Adrenal gland (tissue), 9 donors: ENCODE measurements at regions not wholly inside any gene's neighbourhood (a gene's known extent, or its start where the extent isn't known, plus 50 kb on each side); places are given as distances from the start of the nearest gene placed in this dataset.

ENCODE experiments used
- DNase-seq, 7 donors: peaks; one replicate each; pipeline ENCODE4 v3.0.0-alpha.2; 2019 to 2020
- H3K27ac ChIP-seq, 5 donors: fragments of 200-600 bp; sonication (generic) in 4 of 5; 1 replicate in 3 of 5; 2 replicates in 2 of 5; pipeline versions ENCODE4 v1.5.1 to v1.8.0; 2016 to 2020; ENCODE audit warnings: mild to moderate bottlenecking in 1 of 5
- H3K27me3 ChIP-seq: fragments of 200-600 bp; 2 replicates; pipeline ENCODE4 v1.8.0; 2021
- H3K36me3 ChIP-seq, 2 donors: fragments of 200-600 bp; replicated peaks in 1 of 2; 1 replicate in 1 of 2; 2 replicates in 1 of 2; pipeline versions ENCODE4 v1.5.1 to v1.8.0; 2018 to 2022
- H3K4me1 ChIP-seq, 2 donors: fragments of 200-600 bp; replicated peaks in 1 of 2; 1 replicate in 1 of 2; 2 replicates in 1 of 2; pipeline versions ENCODE4 v1.5.1 to v1.8.0; 2018 to 2021
- H3K4me3 ChIP-seq, 4 donors: fragments of 200-600 bp; sonication (generic) in 3 of 4; one replicate each; pipeline ENCODE4 v1.5.1; 2016 to 2018
- H3K9me3 ChIP-seq, 3 donors: fragments of 200-600 bp; sonication (generic) in 1 of 3; replicated peaks in 1 of 3; 1 replicate in 2 of 3; 2 replicates in 1 of 3; pipeline versions ENCODE4 v1.5.1 to v1.8.0; 2016 to 2021
- POLR2A ChIP-seq, 2 donors: fragments of 450-650 bp; IDR thresholded peaks; one replicate each; pipeline ENCODE4 v1.6.1; 2017; ENCODE audit warnings: antibody characterized with exemption in 2 of 2, mild to moderate bottlenecking in 2 of 2, moderate library complexity in 1 of 2
- WGBS, 4 donors: extraction: QIAGEN DNeasy Blood & Tissue Kit in 2 of 4; methylation state at CpG; one replicate each; pipeline versions ENCODE4 v1.1.5 to v1.1.7; 2013 to 2017; 5-methylcytosine and 5-hydroxymethylcytosine counted together
- intact Hi-C, 2 donors: fragments of 100-400 bp; cut with DNase I; formaldehyde crosslinking; loops; one replicate each; pipeline versions ENCODE4 v1.14.1 to v1.15.0; 2022 to 2023
- TF ChIP-seq, protein P1 (sequence below), 6 experiments: fragments of 450-650 bp in 4 of 6; fragments of 200-600 bp in 2 of 6; sonication (generic) in 1 of 6; IDR thresholded peaks; 1 replicate in 5 of 6; 2 replicates in 1 of 6; pipeline versions ENCODE4 v1.5.1 to v1.8.0; 2016 to 2021; ENCODE audit warnings: antibody characterized with exemption in 6 of 6, mild to moderate bottlenecking in 2 of 6, moderate library complexity in 1 of 6
- donor health status: healthy with polysubstance abuse.
- donor health status: Bipolar disorder and iron deficiency.
- donor health status: DM: yes; HTN: yes; CAD: no.
- donor health status: DM: no; HTN: no; CAD: no.
- donor health status: DM: no; HTN: no; CAD: no.

GRCh38 chr7:98679741-98680140, 62.7 kb downstream of the NPTX2 start:
- Histone ChIP-seq H3K9me3 (no peaks in the 10 kb centered on the region), H3K27ac (no peak overlapping the region), H3K36me3 (no peaks in the 10 kb centered on the region), H3K27me3 (peaks cover 7% of the 10 kb centered on the region), H3K4me1 (no peaks in the 10 kb centered on the region), H3K4me3 (no peak overlapping the region)
- no peak for DNase-seq
- intact Hi-C loops, result no loop called here
- 23 to 97% (median 82%) methylated on average over 3 of the region's 3 CpGs for WGBS, 4 donors
- TF ChIP-seq, protein P1, sequence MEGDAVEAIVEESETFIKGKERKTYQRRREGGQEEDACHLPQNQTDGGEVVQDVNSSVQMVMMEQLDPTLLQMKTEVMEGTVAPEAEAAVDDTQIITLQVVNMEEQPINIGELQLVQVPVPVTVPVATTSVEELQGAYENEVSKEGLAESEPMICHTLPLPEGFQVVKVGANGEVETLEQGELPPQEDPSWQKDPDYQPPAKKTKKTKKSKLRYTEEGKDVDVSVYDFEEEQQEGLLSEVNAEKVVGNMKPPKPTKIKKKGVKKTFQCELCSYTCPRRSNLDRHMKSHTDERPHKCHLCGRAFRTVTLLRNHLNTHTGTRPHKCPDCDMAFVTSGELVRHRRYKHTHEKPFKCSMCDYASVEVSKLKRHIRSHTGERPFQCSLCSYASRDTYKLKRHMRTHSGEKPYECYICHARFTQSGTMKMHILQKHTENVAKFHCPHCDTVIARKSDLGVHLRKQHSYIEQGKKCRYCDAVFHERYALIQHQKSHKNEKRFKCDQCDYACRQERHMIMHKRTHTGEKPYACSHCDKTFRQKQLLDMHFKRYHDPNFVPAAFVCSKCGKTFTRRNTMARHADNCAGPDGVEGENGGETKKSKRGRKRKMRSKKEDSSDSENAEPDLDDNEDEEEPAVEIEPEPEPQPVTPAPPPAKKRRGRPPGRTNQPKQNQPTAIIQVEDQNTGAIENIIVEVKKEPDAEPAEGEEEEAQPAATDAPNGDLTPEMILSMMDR (IDR thresholded peaks at IDR 0.05), result no peak
- no peak for TF ChIP-seq POLR2A (IDR thresholded peaks at IDR 0.05)

DNA sequence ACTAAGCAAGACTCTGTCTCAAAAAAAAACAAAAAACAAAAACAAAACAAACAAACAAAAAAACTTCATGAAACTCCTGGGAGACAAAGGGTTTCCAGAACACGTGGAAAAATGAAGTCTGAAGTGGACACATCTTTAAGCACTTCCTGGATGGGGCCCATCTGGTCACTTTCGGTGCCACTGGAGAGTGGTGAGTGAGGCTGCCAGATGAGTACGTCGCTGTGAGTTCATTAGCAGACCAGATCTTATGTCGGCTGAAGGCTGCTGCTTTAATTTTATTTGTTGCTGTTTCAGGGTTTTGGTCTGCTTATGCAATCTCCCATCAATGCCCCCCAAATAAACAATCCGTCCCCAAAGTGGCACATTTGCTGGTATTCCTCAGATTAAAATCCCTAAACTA, 64.4 kb downstream of the NPTX2 start:
- H3K36me3 ChIP-seq, result no peaks in the 10 kb centered on the region
- no peaks in the 10 kb centered on the region for H3K9me3 ChIP-seq
- H3K4me1 ChIP-seq, result no peaks in the 10 kb centered on the region
- no peak for DNase-seq
- intact Hi-C loops, result no loop called here
- TF ChIP-seq, protein P1 (IDR thresholded peaks at IDR 0.05), result no peak
- no peak for TF ChIP-seq POLR2A (IDR thresholded peaks at IDR 0.05)
- 36 to 55% (median 50%) methylated on average over 6 of the region's 6 CpGs for WGBS, 4 donors
- H3K4me3 ChIP-seq, result no peak overlapping the region
- H3K27ac ChIP-seq, result no peak overlapping the region
- H3K27me3 ChIP-seq, result peaks cover 7% of the 10 kb centered on the region

GRCh38 chr7:98681951-98682350, 64.9 kb downstream of the NPTX2 start:
- DNase-seq, result no peak
- H3K27ac ChIP-seq, result no peak overlapping the region
- H3K36me3 ChIP-seq, result no peaks in the 10 kb centered on the region
- TF ChIP-seq, protein P1 (IDR thresholded peaks at IDR 0.05), result no peak
- no peak for TF ChIP-seq POLR2A (IDR thresholded peaks at IDR 0.05)
- no peaks in the 10 kb centered on the region for H3K4me1 ChIP-seq
- WGBS, 4 donors, result 39 to 60% (median 56%) methylated on average over 13 to 15 of the region's 15 CpGs
- no peaks in the 10 kb centered on the region for H3K9me3 ChIP-seq
- intact Hi-C loops, result no loop called here
- peaks cover 7% of the 10 kb centered on the region for H3K27me3 ChIP-seq
- H3K4me3 ChIP-seq, result no peak overlapping the region

DNA sequence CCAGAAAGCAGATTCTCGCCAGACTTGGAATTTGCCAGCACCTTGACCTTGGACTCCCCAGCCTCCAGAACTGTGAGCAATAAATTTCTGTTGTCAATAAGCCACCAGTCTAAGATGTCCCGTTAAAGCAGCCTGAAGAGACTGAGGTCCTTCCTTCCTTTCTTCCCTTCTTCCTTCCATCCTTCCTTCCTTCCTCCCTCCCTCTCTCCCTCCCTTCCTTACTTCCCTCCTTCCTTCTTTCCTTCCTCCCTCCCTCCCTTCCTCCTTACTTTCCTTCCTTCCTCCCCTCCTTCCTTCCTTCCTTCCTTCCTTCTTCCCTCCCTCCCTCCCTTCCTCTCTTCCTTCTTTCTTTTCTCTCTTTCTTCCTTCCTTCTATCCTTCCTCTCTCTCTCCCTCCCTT, 66.4 kb downstream of the NPTX2 start:
- intact Hi-C loops, result no loop called here
- Histone ChIP-seq H3K27me3 (peaks cover 7% of the 10 kb centered on the region), H3K36me3 (no peaks in the 10 kb centered on the region), H3K4me1 (no peaks in the 10 kb centered on the region), H3K27ac (no peak overlapping the region), H3K4me3 (no peak overlapping the region), H3K9me3 (no peaks in the 10 kb centered on the region)
- no peak for TF ChIP-seq POLR2A (IDR thresholded peaks at IDR 0.05)
- TF ChIP-seq, protein P1 (IDR thresholded peaks at IDR 0.05), result no peak
- DNase-seq, result no peak
- 37 to 51% (median 46%) methylated on average over 2 of the region's 2 CpGs for WGBS, 4 donors
